Psoas muscle (tissue), 7 donors: ENCODE measurements at regions not wholly inside any gene's neighbourhood (a gene's known extent, or its start where the extent isn't known, plus 50 kb on each side); places are given as distances from the start of the nearest gene placed in this dataset.

Source experiments
- ATAC-seq, 4 donors: fragments of 200-7000 bp; cut with Tn5 transposase; one replicate each; pipeline ENCODE4 v1.9.1; 2020; ENCODE audit warnings: moderate library complexity in 3 of 4, mild to moderate bottlenecking in 2 of 4
- DNase-seq, 2 donors: peaks; one replicate each; pipeline ENCODE4 v3.0.0-alpha.2; 2020
- H3K27ac ChIP-seq: fragments of 200-600 bp; one replicate; pipeline ENCODE4 v1.8.0; 2022
- H3K27me3 ChIP-seq, 3 donors: fragments of 200-600 bp in 1 of 3; one replicate each; pipeline versions ENCODE4 v1.6.1 to v1.8.0; 2013 to 2022; ENCODE audit warnings: low read length in 2 of 3, mild to moderate bottlenecking in 2 of 3, moderate library complexity in 1 of 3; ENCODE audit not compliant: insufficient read depth in 3 of 3
- H3K36me3 ChIP-seq, 2 donors: fragments of 200-600 bp in 1 of 2; one replicate each; pipeline versions ENCODE4 v1.6.1 to v1.8.0; 2013 to 2022; ENCODE audit warnings: low read depth in 1 of 2, mild to moderate bottlenecking in 1 of 2, moderate library complexity in 1 of 2; ENCODE audit not compliant: insufficient read depth in 1 of 2
- H3K4me1 ChIP-seq: fragments of 200-600 bp; one replicate; pipeline ENCODE4 v1.8.0; 2022
- H3K4me3 ChIP-seq: fragments of 200-600 bp; one replicate; pipeline ENCODE4 v1.8.0; 2022; ENCODE audit warnings: mild to moderate bottlenecking
- H3K9me3 ChIP-seq: fragments of 200-600 bp; one replicate; pipeline ENCODE4 v1.8.0; 2022
- CTCF ChIP-seq: fragments of 200-600 bp; IDR thresholded peaks from one replicate; pipeline ENCODE4 v1.8.0; 2022; ENCODE audit warnings: antibody characterized with exemption
- WGBS, 3 donors: extraction: QIAGEN DNeasy Blood & Tissue Kit; methylation state at CpG; one replicate each; pipeline versions ENCODE4 v1.1.6 to v1.1.7; 2013; 5-methylcytosine and 5-hydroxymethylcytosine counted together
- intact Hi-C, 2 donors: fragments of 100-400 bp; cut with DNase I; formaldehyde crosslinking; loops; one replicate each; pipeline versions ENCODE4 v1.11.0 to v1.14.2; 2022
- donor health status: healthy with polysubstance abuse.
- donor health status: DM: no; HTN: no; CAD: no; lungs with moderate emphysema.
- donor health status: Bipolar disorder and iron deficiency.
- donor health status: healthy.
- donor health status: DM: yes; HTN: yes; CAD: no.
- donor health status: DM: no; HTN: no; CAD: no.
- donor health status: DM: yes; HTN: yes; CAD: no.

DNA sequence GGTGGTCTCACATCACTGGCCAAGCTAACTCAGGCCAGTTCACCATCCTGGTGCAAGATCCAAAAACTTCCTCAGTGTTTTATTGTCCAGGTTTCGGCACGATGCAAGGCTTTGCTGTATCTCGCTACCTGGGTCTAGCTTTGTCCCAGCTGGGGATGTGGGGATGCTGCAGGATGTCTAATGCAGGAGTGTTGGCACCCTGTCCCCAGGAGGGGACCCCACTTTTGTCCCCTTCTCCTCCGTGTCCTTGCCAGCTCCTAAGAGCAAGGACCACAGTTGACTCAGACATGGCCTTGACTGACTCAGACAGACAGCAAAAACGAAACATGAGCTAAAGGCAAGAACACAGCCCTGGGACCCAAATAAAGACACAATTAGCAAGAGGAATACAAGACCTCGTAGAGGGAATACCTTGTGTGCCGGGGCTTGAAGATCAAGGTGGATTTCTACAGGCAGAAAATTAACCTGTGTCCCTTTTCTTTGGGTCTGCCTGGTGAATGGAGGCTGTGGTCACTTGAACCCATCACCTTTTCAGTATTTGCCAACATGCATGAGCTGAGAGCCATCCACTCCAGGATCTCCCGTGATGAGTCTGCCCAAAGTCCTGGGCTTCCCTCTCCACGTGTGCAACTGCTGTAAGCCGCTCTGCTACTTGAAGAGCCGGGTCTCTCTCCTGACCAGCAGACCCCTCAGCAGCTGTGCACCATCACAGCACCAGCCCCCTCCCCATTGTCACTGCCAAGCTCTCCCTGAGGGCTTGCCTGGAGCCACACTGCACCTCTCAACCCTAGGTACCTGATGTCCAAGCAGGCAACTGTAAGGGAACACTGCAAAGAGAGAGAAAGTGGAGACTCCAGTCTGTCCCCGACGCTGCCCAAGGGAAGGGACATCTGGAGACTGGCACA is 149.5 kb upstream of the ZNF507 start:
- H3K27me3 ChIP-seq, result no peaks in the 10 kb centered on the region
- ATAC-seq (no peak), DNase-seq (no peak)
- 77 to 81% (median 78%) methylated on average over 13 of the region's 13 CpGs for WGBS, 3 donors
- H3K36me3 ChIP-seq, result no peaks in the 10 kb centered on the region
- no peaks in the 10 kb centered on the region for H3K4me1 ChIP-seq
- no peak overlapping the region for H3K27ac ChIP-seq
- H3K9me3 ChIP-seq, result no peaks in the 10 kb centered on the region
- no peak overlapping the region for H3K4me3 ChIP-seq
- no peak for TF ChIP-seq CTCF
- intact Hi-C loops, result no loop called here

DNA sequence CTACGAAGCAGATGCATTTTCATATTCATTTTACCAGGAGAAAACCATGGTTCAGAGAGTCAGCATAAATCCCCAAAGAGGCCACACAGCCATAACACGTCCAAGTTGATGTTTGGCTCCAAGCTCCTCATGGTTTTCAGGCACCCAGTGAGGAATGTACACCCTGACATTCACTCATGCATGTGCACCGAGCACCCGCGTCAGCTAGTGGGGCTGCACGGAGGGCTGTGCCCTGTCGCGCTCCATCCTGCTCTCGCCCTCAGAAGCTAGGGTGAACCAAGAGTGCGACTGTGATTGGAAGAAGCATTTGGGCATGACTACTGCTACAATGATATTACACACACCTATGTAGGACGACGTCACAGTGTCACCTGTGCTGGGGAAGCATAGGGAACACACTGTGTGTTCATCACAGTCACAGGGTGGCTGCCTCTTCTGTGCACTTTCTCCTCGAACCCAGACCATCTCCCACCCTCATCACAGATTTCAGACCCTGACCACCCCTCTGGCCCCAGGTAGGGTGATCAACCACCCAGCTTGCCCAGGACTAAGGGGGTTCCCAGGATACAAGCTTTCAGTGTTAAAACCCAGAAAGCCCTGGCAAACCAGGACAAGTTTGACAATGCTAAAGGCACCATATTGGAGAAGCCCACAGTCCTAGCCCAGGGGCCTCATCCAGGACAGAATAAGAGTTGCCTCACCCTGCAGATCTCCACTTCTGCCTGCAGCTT is 148.6 kb upstream of the ZNF507 start:
- Histone ChIP-seq H3K9me3 (no peaks in the 10 kb centered on the region), H3K4me3 (no peak overlapping the region), H3K27ac (no peak overlapping the region), H3K36me3 (no peaks in the 10 kb centered on the region), H3K4me1 (no peaks in the 10 kb centered on the region), H3K27me3 (no peaks in the 10 kb centered on the region)
- no peak for TF ChIP-seq CTCF
- intact Hi-C loops, result no loop called here
- ATAC-seq (no peak), DNase-seq (no peak)
- WGBS, 3 donors, result 85 to 87% (median 85%) methylated on average over 13 of the region's 13 CpGs

DNA sequence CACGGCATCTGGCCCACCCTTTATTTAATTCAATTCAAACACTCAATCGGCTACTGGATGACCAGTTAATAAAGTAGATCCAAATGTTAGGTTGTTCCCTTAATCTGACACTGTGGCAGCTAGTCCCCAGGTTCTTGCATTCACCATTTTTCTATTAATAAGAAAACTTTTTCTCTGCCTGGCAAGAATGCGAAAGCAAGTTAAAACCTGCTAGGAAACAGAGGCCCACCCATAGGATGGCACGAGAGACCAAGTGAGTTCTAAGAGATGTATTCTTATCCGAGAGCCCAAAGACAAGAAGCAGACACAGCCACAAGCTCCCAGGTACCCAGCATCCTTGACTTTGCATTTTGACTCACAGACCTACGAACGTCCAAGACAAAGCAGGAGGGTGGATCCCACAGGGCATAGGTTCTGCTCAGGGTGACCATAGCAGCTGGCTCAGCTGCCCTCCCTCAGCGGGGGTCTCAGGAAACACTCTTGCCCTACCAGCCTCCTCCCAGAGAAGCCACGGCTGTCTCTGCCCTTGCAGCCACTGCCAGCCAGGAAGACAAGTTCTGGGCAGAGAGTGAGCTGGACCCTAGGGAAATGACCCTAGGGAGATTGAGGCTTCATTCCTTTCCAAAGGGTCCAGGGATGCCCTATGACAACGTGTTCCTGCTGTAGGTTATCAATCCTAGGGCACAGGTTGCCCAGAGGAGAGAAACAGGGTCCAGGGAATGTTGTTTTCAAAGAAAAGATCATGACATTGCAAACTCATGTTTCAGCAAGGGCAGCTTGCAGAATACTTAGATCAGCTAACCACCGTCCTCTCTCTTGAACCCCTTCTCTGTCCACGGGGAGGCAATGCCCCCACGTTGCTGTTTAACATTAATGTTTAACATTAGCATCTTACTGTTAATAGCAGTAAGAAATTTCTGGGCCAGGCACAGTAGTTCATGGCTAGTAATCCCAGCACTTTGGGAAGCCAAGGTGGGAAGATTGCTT is 147.2 kb upstream of the ZNF507 start:
- no peaks in the 10 kb centered on the region for H3K27me3 ChIP-seq
- H3K9me3 ChIP-seq, result no peaks in the 10 kb centered on the region
- ATAC-seq, result no peak
- 78 to 79% (median 79%) methylated on average over 13 of the region's 13 CpGs for WGBS, 3 donors
- no peak for TF ChIP-seq CTCF
- H3K36me3 ChIP-seq, result no peaks in the 10 kb centered on the region
- intact Hi-C loops, result no loop called here
- H3K4me1 ChIP-seq, result no peaks in the 10 kb centered on the region
- no peak overlapping the region for H3K27ac ChIP-seq
- no peak for DNase-seq
- H3K4me3 ChIP-seq, result no peak overlapping the region

DNA sequence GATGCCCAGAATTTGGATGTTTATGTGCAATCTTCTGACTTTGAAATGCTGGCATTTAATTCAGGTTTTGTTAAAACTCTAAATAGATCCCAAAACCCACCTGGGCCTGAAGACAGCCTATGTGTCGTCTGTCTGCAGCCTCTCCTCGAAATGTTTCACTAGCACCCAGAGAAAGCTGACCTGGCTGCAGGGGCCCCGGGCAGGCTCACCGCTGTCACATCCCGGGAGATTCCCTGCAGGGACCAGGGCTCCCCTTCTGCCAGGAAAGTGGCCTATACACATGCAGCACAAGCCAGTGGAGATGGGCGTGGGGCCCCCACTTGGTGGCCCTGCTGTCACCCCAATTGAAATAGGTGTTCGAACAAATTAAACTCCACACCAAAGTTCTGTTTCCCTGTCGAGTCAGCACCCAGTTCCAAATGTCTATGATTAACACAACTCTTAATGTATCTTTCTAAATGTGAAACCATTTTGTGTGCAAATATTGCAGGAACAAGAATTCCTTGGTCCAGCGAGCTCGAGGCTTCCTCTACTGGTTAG is 145.8 kb upstream of the ZNF507 start:
- Histone ChIP-seq H3K27ac (no peak overlapping the region), H3K4me1 (no peaks in the 10 kb centered on the region), H3K36me3 (no peaks in the 10 kb centered on the region), H3K9me3 (no peaks in the 10 kb centered on the region), H3K27me3 (no peaks in the 10 kb centered on the region), H3K4me3 (no peak overlapping the region)
- ATAC-seq, result no peak
- DNase-seq, result no peak
- 85 to 87% (median 87%) methylated on average over 10 of the region's 10 CpGs for WGBS, 3 donors
- TF ChIP-seq CTCF, result no peak
- intact Hi-C loops, result no loop called here
